SKM-1 (cell line): ENCODE measurements at regions not wholly inside any gene's neighbourhood (a gene's known extent, or its start where the extent isn't known, plus 50 kb on each side); places are given as distances from the start of the nearest gene placed in this dataset.

ENCODE experiments used
- DNase-seq: peaks from one replicate; lab custom pipeline; 2025; ENCODE audit not compliant: unreplicated experiment; lab: John Stamatoyannopoulos, UW

- DNase-seq: no peak
Observed at GRCh38 chr2:136482006-136482405, 283.3 kb upstream of the THSD7B start.

- DNase-seq: no peak
Observed at GRCh38 chr2:136479696-136480095, 285.6 kb upstream of the THSD7B start.

GRCh38 chr2:136468799-136469369, 296.5 kb upstream of the THSD7B start:
- no peak for DNase-seq

- DNase-seq: no peak
Observed at GRCh38 chr2:136452528-136452927, 312.8 kb upstream of the THSD7B start.

- DNase-seq: no peak
Observed at GRCh38 chr2:136448986-136449780, 316.2 kb upstream of the THSD7B start.

- no peak for DNase-seq
Observed at GRCh38 chr2:136448432-136448831, 316.9 kb upstream of the THSD7B start.

GRCh38 chr2:136444323-136444722, 321.0 kb upstream of the THSD7B start:
- DNase-seq: no peak

GRCh38 chr2:136443661-136444060, 321.7 kb upstream of the THSD7B start:
- DNase-seq: no peak

- no peak for DNase-seq
Observed at GRCh38 chr2:136441979-136442714, 323.2 kb upstream of the THSD7B start.

- no peak for DNase-seq
Observed at GRCh38 chr2:136439064-136439676, 321.2 kb upstream of the CXCR4 start.

GRCh38 chr2:136437461-136437860, 319.5 kb upstream of the CXCR4 start:
- no peak for DNase-seq

GRCh38 chr2:136436936-136437335, 319.0 kb upstream of the CXCR4 start:
- DNase-seq: no peak

- DNase-seq: no peak
Observed at GRCh38 chr2:136434251-136434715, 316.3 kb upstream of the CXCR4 start.

GRCh38 chr2:136433261-136433660, 315.3 kb upstream of the CXCR4 start:
- no peak for DNase-seq

- no peak for DNase-seq
Observed at GRCh38 chr2:136424112-136424511, 306.2 kb upstream of the CXCR4 start.

- peak; percentile 32 for DNase-seq
Observed at GRCh38 chr2:136423516-136423996, 305.6 kb upstream of the CXCR4 start.

- no peak for DNase-seq
Observed at GRCh38 chr2:136422512-136422911, 304.6 kb upstream of the CXCR4 start.

GRCh38 chr2:136420346-136420745, 302.4 kb upstream of the CXCR4 start:
- DNase-seq: no peak

GRCh38 chr2:136411946-136412345, 294.0 kb upstream of the CXCR4 start:
- no peak for DNase-seq

GRCh38 chr2:136410673-136411072, 292.7 kb upstream of the CXCR4 start:
- no peak for DNase-seq

- no peak for DNase-seq
Observed at GRCh38 chr2:136408795-136409194, 290.8 kb upstream of the CXCR4 start.
